ENCODE measurements at regions not wholly inside any gene's neighbourhood (a gene's known extent, or its start where the extent isn't known, plus 50 kb on each side); places are given as distances from the start of the nearest gene placed in this dataset.

DNA sequence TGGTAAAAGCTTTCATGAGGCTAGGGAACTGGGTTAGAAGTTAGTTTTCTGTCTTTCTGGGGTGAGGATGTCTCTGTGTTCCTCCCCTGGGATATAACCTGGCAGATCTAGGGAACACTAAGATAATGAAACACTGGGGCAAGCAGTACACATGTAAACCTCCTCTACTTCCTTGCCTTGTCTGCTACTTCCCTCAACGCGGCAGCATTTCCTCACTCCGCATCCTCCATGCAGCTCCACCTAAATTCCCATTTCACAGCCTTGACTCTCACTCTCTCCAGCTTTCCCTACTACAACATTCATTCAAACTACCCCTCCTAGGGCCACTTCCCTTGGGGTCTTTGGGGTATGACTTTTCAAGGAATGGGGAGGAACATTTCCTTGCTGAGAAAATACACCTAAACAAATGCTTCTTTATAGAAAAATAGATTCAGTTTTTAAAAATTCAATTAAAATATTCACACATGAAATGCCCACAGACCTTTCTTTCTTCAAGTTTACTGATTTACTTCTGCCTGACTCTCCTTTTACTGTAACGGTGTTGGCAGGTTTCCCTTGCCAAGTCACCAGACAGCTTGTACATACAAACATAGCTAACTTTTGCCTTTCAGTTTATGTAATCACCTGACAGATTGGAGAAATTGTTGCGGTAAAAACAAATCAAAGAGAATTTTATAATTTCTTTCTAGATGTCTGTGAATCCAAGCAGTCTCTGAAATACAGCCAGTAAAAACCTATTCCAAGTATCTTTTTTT, 90.1 kb downstream of the TNFSF18 start:
- Mint-ChIP-seq H3K4me3 (no peak overlapping the region), H3K27ac (no peak overlapping the region), H3K27me3 (peaks cover 47% of the 10 kb centered on the region), H3K4me1 (no peaks in the 10 kb centered on the region), H3K36me3 (ENCODE audit: low read depth) (no peaks in the 10 kb centered on the region), H3K9me3 (no peaks in the 10 kb centered on the region)
- intact Hi-C loops (cut with micrococcal nuclease): no loop called here
- DNase-seq: no peak

DNA sequence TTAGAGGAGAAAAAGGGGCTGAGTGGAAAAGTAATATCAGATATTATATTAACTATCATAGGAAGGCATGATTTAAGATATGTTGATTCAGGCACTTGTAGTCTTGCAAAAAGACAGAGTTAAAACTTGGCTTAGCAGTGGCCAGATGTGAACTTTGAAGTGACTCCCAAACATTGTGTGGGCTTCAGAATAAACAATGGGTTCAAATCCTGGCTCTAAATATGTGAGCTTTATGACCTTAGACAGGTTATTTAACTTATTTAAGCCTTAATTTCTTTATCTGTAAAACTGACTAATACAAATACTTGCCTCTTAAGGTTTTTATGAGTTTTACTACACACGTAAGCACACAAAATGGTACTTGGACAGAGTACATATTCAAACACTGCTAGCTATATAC, 85.9 kb downstream of the TNFSF18 start:
- no peaks in the 10 kb centered on the region for H3K36me3 Mint-ChIP-seq (ENCODE audit: low read depth)
- no peak for DNase-seq
- H3K4me3 Mint-ChIP-seq: no peak overlapping the region
- peaks cover 34% of the 10 kb centered on the region for H3K27me3 Mint-ChIP-seq
- H3K4me1 Mint-ChIP-seq: peaks cover 8% of the 10 kb centered on the region
- no peak overlapping the region for H3K27ac Mint-ChIP-seq
- intact Hi-C loops (cut with micrococcal nuclease): no loop called here
- H3K9me3 Mint-ChIP-seq: no peaks in the 10 kb centered on the region

- Mint-ChIP-seq H3K27ac (no peak overlapping the region), H3K4me3 (no peak overlapping the region), H3K36me3 (ENCODE audit: low read depth) (no peaks in the 10 kb centered on the region), H3K27me3 (peaks cover 28% of the 10 kb centered on the region), H3K4me1 (peaks cover 8% of the 10 kb centered on the region), H3K9me3 (no peaks in the 10 kb centered on the region)
- intact Hi-C loops (cut with micrococcal nuclease): loop anchor here (1.0 to 2.0 kb wide), 4 partner anchors 72 to 222 kb away; no protein-coding TSS in a partner anchor
- DNase-seq: no peak
These were observed 83.7 kb downstream of the TNFSF18 start for GRCh38 chr1:172966844-172967540.

GRCh38 chr1:172967936-172968335, 82.8 kb downstream of the TNFSF18 start:
- intact Hi-C loops (cut with micrococcal nuclease): loop anchor here (1.0 to 2.0 kb wide), 4 partner anchors 73 to 223 kb away; no protein-coding TSS in a partner anchor
- no peak overlapping the region for H3K27ac Mint-ChIP-seq
- no peaks in the 10 kb centered on the region for H3K9me3 Mint-ChIP-seq
- H3K36me3 Mint-ChIP-seq (ENCODE audit: low read depth): no peaks in the 10 kb centered on the region
- H3K4me1 Mint-ChIP-seq: peaks cover 8% of the 10 kb centered on the region
- H3K27me3 Mint-ChIP-seq: peaks cover 24% of the 10 kb centered on the region
- no peak for DNase-seq
- H3K4me3 Mint-ChIP-seq: no peak overlapping the region

- H3K36me3 Mint-ChIP-seq (ENCODE audit: low read depth): no peaks in the 10 kb centered on the region
- H3K27me3 Mint-ChIP-seq: peaks cover 17% of the 10 kb centered on the region
- no peak overlapping the region for H3K4me3 Mint-ChIP-seq
- no peaks in the 10 kb centered on the region for H3K9me3 Mint-ChIP-seq
- no peak overlapping the region for H3K27ac Mint-ChIP-seq
- no peak for DNase-seq
- H3K4me1 Mint-ChIP-seq: peaks cover 8% of the 10 kb centered on the region
- intact Hi-C loops (cut with micrococcal nuclease): no loop called here
These were observed 81.1 kb downstream of the TNFSF18 start for GRCh38 chr1:172969611-172970010.

DNA sequence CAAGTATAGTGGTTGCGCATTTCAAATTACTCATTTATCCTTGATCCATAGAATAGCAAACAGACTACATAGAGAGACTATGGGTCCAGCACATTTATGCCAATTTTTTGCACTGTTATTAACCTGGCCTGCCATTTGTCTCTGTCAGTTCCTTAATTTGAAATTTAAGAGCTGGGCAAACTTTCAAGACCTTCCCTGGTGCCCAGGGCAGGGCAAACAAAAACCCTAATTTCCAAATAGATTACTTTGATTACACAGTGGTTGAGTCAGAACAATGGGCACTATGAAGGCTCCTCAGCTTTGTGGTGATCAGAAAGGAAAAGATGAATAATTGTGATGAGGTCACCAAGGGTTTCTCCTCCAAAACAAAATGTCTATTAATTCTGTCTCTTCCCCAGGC, 80.6 kb downstream of the TNFSF18 start:
- Mint-ChIP-seq H3K4me3 (no peak overlapping the region), H3K9me3 (no peaks in the 10 kb centered on the region), H3K4me1 (peaks cover 8% of the 10 kb centered on the region), H3K36me3 (ENCODE audit: low read depth) (no peaks in the 10 kb centered on the region), H3K27me3 (peaks cover 13% of the 10 kb centered on the region), H3K27ac (no peak overlapping the region)
- intact Hi-C loops (cut with micrococcal nuclease): no loop called here
- no peak for DNase-seq

GRCh38 chr1:172971241-172971640, 79.5 kb downstream of the TNFSF18 start:
- no peaks in the 10 kb centered on the region for H3K36me3 Mint-ChIP-seq (ENCODE audit: low read depth)
- no peak overlapping the region for H3K4me3 Mint-ChIP-seq
- no peak for DNase-seq
- H3K9me3 Mint-ChIP-seq: no peaks in the 10 kb centered on the region
- peaks cover 8% of the 10 kb centered on the region for H3K4me1 Mint-ChIP-seq
- H3K27me3 Mint-ChIP-seq: peaks cover 13% of the 10 kb centered on the region
- intact Hi-C loops (cut with micrococcal nuclease): no loop called here
- H3K27ac Mint-ChIP-seq: no peak overlapping the region

- no peaks in the 10 kb centered on the region for H3K36me3 Mint-ChIP-seq (ENCODE audit: low read depth)
- no peak for DNase-seq
- H3K27ac Mint-ChIP-seq: no peak overlapping the region
- no peaks in the 10 kb centered on the region for H3K9me3 Mint-ChIP-seq
- intact Hi-C loops (cut with micrococcal nuclease): no loop called here
- peaks cover 3% of the 10 kb centered on the region for H3K4me1 Mint-ChIP-seq
- H3K27me3 Mint-ChIP-seq: peaks cover 13% of the 10 kb centered on the region
- H3K4me3 Mint-ChIP-seq: no peak overlapping the region
These were observed 78.5 kb downstream of the TNFSF18 start for GRCh38 chr1:172972258-172972657.

GRCh38 chr1:172973424-172973823, 77.3 kb downstream of the TNFSF18 start:
- no peaks in the 10 kb centered on the region for H3K9me3 Mint-ChIP-seq

DNA sequence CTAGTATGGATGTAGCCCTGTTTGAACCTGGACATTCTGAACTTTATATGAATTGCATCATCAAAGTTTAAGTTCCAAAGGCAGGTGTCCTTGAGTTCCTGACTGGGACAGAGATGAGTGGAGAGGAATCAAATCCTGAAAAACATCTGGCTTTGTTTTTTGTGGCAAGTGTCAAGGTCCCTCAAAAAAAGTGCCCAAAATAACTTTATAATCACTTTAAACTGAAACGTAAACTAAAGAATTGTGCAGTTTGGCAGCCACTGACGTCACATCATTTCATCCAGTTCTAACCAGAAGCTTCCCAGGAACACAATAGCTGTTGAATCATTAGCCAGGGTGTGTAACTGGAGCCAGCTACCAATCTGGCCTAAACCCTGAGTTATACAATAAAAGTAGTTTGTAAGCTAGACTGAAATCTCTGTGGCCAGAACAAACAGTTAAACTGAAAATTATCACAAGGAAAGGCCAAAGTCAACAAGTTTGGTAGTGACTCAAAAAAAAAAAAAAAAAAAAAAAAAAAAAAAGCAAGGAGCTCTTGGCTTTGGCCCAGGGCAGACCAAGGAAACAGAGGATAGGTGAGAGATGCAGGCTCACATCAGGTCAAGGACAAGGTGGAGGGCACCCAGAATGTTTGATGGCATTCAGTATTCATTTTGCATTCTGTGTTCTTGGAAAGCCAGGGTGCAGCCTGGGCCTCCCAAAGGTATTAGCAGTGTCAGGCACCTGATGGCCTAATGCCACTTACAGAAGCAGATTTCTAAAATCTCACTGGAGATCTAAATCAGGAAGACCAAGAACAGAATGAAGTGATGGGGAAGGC, 74.3 kb downstream of the TNFSF18 start:
- no peaks in the 10 kb centered on the region for H3K9me3 Mint-ChIP-seq
- H3K4me1 Mint-ChIP-seq: no peaks in the 10 kb centered on the region
- no peak overlapping the region for H3K4me3 Mint-ChIP-seq
- peaks cover 14% of the 10 kb centered on the region for H3K27me3 Mint-ChIP-seq
- no peaks in the 10 kb centered on the region for H3K36me3 Mint-ChIP-seq (ENCODE audit: low read depth)
- H3K27ac Mint-ChIP-seq: no peak overlapping the region
- DNase-seq: no peak
- intact Hi-C loops (cut with micrococcal nuclease): no loop called here

More at GRCh38 chr1:172973424-172973823, 77.3 kb downstream of the TNFSF18 start:
- no peak overlapping the region for H3K27ac Mint-ChIP-seq
- H3K4me3 Mint-ChIP-seq: no peak overlapping the region
- DNase-seq: no peak
- intact Hi-C loops (cut with micrococcal nuclease): no loop called here
- no peaks in the 10 kb centered on the region for H3K4me1 Mint-ChIP-seq
- peaks cover 15% of the 10 kb centered on the region for H3K27me3 Mint-ChIP-seq
- no peaks in the 10 kb centered on the region for H3K36me3 Mint-ChIP-seq (ENCODE audit: low read depth)

DNA sequence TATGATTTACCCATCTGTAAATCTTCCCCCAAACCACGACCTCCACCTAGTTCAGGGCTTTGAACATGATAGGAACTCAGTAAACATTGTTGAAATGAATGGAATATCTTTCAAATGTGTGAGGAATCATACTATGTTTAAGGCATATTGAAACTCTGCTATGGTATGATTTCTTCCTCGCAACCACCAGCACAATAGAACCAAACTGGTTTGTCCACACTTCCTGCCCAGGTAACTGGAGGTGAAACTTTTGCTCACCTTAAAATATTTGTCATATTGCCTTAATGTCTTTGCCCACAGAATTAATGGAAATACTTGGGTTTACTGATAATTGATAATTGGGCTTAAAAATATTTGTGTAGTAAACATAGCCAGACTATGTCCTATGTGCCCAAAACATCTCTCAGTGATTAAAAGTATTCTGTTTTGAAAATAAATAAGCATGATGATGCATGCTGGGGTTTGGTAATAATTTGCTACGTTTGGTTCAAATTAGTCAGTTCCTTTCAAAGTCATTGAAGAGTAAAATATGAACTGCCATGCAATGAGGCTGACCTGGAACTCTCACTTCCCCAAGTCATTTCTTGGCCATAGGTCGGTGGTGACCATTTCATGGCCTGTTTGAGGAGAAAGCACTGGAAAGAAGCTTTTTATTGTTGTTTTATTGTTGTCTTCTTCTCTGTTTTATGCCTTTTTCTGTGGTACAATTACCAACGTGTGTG, 73.3 kb downstream of the TNFSF18 start:
- no peak overlapping the region for H3K4me3 Mint-ChIP-seq
- no peaks in the 10 kb centered on the region for H3K36me3 Mint-ChIP-seq (ENCODE audit: low read depth)
- H3K27ac Mint-ChIP-seq: no peak overlapping the region
- H3K4me1 Mint-ChIP-seq: no peaks in the 10 kb centered on the region
- no peaks in the 10 kb centered on the region for H3K9me3 Mint-ChIP-seq
- H3K27me3 Mint-ChIP-seq: peaks cover 10% of the 10 kb centered on the region
- DNase-seq: no peak
- intact Hi-C loops (cut with micrococcal nuclease): no loop called here

GRCh38 chr1:172978595-172978994, 72.1 kb downstream of the TNFSF18 start:
- no peaks in the 10 kb centered on the region for H3K4me1 Mint-ChIP-seq
- no peak overlapping the region for H3K27ac Mint-ChIP-seq
- no peaks in the 10 kb centered on the region for H3K36me3 Mint-ChIP-seq (ENCODE audit: low read depth)
- intact Hi-C loops (cut with micrococcal nuclease): no loop called here
- H3K27me3 Mint-ChIP-seq: peaks cover 8% of the 10 kb centered on the region
- no peak overlapping the region for H3K4me3 Mint-ChIP-seq
- no peak for DNase-seq
- no peaks in the 10 kb centered on the region for H3K9me3 Mint-ChIP-seq

- Mint-ChIP-seq H3K9me3 (no peaks in the 10 kb centered on the region), H3K27ac (no peak overlapping the region), H3K36me3 (ENCODE audit: low read depth) (no peaks in the 10 kb centered on the region), H3K27me3 (peaks cover 8% of the 10 kb centered on the region), H3K4me3 (no peak overlapping the region), H3K4me1 (no peaks in the 10 kb centered on the region)
- DNase-seq: no peak
- intact Hi-C loops (cut with micrococcal nuclease): no loop called here
These were observed 70.9 kb downstream of the TNFSF18 start for GRCh38 chr1:172979828-172980227.
